ENCODE measurements at regions not wholly inside any gene's neighbourhood (a gene's known extent, or its start where the extent isn't known, plus 50 kb on each side); places are given as distances from the start of the nearest gene placed in this dataset.

DNA sequence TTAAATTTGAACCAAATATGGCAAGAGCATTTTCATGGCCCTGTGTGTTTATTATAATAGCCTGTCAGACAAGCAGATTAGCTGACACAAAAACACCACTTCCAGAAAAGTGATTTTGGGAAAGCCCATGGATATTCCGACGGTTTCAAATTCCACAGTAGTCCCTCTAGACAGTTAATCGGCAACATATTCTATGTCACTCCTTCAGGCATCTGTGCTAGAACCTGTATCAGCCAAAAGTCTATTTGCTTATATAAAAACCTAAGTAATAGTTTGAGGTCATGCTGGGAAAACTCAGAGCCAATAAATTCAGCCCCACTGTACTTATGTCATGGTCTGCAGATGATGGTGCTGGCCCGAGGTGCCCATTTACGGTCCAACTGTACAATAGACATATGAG, 110.2 kb upstream of the ARHGEF26 start:
- H3K4me3 ChIP-seq (ENCODE audit: low read depth, low read length), result no peak overlapping the region
- DNase-seq (ENCODE audit: low read depth), result no peak
- TF ChIP-seq, protein P1, sequence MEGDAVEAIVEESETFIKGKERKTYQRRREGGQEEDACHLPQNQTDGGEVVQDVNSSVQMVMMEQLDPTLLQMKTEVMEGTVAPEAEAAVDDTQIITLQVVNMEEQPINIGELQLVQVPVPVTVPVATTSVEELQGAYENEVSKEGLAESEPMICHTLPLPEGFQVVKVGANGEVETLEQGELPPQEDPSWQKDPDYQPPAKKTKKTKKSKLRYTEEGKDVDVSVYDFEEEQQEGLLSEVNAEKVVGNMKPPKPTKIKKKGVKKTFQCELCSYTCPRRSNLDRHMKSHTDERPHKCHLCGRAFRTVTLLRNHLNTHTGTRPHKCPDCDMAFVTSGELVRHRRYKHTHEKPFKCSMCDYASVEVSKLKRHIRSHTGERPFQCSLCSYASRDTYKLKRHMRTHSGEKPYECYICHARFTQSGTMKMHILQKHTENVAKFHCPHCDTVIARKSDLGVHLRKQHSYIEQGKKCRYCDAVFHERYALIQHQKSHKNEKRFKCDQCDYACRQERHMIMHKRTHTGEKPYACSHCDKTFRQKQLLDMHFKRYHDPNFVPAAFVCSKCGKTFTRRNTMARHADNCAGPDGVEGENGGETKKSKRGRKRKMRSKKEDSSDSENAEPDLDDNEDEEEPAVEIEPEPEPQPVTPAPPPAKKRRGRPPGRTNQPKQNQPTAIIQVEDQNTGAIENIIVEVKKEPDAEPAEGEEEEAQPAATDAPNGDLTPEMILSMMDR (IDR thresholded peaks at IDR 0.05; ENCODE audit: insufficient read depth, low read length), result no peak

DNA sequence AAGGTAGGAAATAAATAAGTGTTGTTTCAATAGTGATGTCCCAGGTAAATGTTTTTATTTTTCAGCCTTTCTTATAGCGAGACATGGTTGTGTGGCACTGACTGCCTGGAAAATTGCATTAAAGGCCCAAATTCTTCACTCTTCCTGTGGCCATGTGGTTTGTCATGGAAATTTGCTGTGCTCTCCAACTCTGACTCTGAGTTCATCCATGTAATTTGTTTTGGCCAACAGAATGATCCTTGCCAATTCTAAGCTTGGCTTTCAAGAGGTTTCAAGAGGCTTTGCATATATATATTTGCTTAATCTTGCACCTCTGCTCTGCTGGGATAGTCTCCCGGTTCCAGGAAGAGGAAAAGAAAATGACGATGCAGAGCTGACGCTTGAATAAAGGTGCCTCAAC, 107.5 kb upstream of the ARHGEF26 start:
- H3K4me3 ChIP-seq (ENCODE audit: low read depth, low read length), result no peak overlapping the region
- no peak for DNase-seq (ENCODE audit: low read depth)
- TF ChIP-seq, protein P1 (IDR thresholded peaks at IDR 0.05; ENCODE audit: insufficient read depth, low read length), result no peak

DNA sequence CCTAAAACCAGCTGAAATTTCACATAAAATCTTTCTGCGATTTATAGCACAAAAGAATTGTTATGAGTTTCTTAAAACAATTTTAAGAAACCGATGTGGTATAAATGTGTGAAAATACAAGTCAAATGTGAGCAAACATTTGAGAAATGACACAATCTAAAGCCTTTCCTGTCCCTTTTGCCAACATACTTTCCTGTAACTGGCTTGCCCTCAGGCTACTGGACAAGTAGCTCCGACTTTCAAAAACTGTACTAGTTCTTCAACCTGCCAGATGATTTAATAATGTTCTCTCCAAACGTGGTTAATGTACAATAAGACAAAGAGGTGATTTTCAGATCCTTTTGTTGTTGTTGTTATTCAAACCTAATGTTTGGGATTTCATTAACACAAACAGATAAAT, 105.9 kb upstream of the ARHGEF26 start:
- no peak for DNase-seq (ENCODE audit: low read depth)
- H3K4me3 ChIP-seq (ENCODE audit: low read depth, low read length), result no peak overlapping the region
- TF ChIP-seq, protein P1 (IDR thresholded peaks at IDR 0.05; ENCODE audit: insufficient read depth, low read length), result no peak

DNA sequence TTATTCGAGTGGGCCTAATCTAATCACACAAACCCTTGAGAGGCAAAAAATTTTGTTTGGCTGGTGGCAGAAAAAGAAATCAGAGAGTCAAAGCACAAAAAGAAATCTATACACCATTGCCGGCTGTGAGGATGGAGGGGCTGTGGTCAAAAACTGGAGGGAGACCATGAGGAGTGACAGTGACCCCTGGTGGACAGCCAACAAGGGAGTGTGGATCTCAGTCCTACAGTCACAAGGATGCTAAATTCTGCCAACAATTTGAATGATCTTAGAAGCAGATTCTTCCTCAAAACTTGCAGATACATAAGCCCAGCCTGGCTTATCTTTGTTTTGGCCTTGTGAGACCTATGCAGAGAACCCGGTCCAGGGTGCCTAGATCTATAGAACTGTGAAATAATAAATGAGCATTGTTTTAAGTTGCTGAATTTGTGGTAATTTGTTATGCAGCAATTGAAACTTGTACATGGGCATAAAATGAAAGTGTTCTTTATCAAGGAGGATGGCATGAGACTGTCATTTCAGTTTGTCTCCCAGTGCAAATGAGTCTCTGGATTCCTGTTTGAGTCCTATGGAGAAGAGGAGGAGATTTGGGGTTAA, 103.0 kb upstream of the ARHGEF26 start:
- TF ChIP-seq, protein P1 (IDR thresholded peaks at IDR 0.05; ENCODE audit: insufficient read depth, low read length), result peak; percentile 40
- peak; percentile 8 for DNase-seq (ENCODE audit: low read depth)
- H3K4me3 ChIP-seq (ENCODE audit: low read depth, low read length), result no peak overlapping the region

DNA sequence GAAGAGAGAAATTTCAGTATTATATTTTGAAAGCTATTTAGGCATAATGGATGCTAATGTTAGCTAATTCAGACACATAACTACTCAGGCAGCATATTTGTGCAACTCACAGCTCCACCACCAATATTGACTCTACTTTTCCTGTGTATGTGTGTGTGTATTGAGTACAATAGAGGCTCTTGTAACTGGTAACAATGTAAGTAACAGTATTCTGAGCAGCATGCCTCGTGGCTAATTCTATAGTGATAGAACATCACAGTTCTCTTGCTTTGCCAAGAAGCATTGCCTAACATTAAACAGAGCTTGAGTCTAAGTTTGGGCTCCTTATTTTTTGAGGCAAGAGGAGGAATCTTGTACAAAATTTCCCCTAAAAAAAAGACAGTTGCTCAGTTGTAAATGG, 98.6 kb upstream of the ARHGEF26 start:
- DNase-seq (ENCODE audit: low read depth), result no peak
- TF ChIP-seq, protein P1 (IDR thresholded peaks at IDR 0.05; ENCODE audit: insufficient read depth, low read length), result no peak
- no peak overlapping the region for H3K4me3 ChIP-seq (ENCODE audit: low read depth, low read length)

DNA sequence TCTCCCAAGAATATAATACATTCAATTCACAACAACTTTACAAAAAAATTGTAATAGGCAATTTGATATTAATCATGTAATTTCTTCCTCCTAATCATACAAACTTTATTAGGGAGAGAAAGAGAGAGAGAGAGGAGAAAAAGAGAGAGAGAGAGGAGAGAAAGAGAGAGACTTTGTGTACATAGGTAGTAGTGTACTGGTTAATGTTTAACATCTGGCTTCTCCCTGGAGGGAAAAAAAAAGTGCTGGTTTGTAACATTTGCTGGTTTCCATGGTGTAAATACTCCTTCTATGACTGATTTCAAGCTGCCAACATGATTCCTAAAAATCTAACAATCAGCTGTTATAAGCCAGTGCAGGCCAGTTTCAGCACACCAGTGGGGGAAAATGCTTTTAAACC, 98.0 kb upstream of the ARHGEF26 start:
- DNase-seq (ENCODE audit: low read depth), result no peak
- H3K4me3 ChIP-seq (ENCODE audit: low read depth, low read length), result no peak overlapping the region
- TF ChIP-seq, protein P1 (IDR thresholded peaks at IDR 0.05; ENCODE audit: insufficient read depth, low read length), result no peak

DNA sequence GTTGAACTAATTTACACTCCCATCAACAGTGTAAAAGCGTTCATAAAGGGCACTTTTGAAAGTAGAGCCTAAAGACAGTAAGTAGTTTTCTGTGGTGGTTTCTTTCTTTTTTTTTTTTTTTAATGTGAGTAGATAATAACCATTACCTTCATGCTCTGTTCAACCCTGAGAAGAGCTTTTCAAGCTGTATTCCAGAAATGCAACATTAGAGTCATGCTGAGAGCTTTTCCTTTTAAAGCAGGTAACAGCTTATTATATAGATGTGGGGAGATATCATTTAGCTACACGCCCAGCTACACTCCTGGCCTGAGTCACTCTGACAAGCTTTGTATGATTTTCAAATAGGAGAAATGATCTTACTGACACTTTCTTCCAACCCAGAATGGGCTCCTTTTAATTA, 96.2 kb upstream of the ARHGEF26 start:
- DNase-seq (ENCODE audit: low read depth), result no peak
- TF ChIP-seq, protein P1 (IDR thresholded peaks at IDR 0.05; ENCODE audit: insufficient read depth, low read length), result no peak
- no peak overlapping the region for H3K4me3 ChIP-seq (ENCODE audit: low read depth, low read length)

All from fibroblast of the aortic adventitia (primary cell).